Globus pallidus (tissue), 1 donor: ENCODE measurements at regions not wholly inside any gene's neighbourhood (a gene's known extent, or its start where the extent isn't known, plus 50 kb on each side); places are given as distances from the start of the nearest gene placed in this dataset.
"Not testable (repeated sequence)": the region's sequence is repeated elsewhere in the genome, so short reads cannot be mapped to it uniquely, and the experiment has no call there.

Experiments used
- DNase-seq: peaks from one replicate; pipeline ENCODE4 v3.0.0-alpha.2; 2015; ENCODE audit warnings: low spot score

DNA sequence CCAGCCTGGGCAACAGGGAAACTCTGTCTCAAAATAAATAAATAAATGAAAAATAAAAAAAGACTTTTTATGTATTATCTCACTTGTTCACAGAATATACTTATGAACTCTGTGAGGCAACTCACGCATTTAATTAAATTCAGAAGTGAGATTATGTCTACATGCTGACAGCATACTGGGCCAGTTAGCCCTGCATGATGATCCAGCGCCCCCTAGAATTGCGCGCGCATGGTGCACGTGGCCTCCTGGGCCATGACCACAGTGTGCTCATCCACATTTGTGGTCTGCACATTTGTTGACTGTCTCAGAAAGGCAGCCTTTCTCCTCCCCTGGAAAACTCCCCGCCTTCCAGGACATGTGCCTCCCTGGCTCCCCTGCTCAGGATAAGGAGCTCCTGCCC is 64.8 kb upstream of the METTL9 start:
- not testable (repeated sequence) for DNase-seq

DNA sequence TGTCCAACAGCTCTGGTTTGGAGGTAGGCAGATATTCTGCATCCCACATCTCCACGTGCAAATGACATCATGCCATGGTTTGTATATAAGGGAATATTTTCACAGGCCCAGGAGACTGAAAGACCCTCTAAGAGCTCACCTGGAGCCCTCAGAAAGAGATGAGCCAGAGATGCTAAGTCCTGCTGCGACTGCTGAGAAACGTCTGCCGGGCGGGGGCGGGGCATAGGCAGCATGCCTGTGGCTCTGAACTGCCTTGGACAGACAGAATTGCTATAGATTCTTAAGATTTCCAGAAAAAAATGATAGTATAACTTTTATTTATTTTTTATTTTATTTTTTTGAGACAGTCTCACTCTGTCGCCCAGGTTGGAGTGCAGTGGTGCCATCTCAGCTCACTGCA is 64.2 kb upstream of the METTL9 start:
- not testable (repeated sequence) for DNase-seq

- DNase-seq = not testable (repeated sequence)
Observed at GRCh38 chr16:21536740-21537139, 62.6 kb upstream of the METTL9 start.

DNA sequence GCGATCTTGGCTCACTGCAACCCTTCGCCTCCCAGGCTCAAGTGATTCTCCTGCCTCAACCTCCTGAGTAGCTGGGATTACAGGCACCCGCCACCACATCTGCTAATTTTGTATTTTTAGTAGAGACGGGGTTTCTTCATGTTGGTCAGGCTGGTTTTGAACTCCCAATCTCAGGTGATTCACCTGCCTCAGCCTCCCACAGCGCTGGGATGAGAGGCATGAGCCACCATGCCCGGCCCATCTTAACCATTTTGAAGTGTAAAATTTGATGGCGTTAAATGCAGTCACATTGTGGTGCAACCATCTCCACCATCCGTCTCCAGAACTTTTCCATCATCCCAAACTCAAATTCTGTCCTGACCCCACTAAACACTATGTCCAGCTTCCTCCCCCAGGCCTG is 61.8 kb upstream of the METTL9 start:
- DNase-seq = not testable (repeated sequence)

DNA sequence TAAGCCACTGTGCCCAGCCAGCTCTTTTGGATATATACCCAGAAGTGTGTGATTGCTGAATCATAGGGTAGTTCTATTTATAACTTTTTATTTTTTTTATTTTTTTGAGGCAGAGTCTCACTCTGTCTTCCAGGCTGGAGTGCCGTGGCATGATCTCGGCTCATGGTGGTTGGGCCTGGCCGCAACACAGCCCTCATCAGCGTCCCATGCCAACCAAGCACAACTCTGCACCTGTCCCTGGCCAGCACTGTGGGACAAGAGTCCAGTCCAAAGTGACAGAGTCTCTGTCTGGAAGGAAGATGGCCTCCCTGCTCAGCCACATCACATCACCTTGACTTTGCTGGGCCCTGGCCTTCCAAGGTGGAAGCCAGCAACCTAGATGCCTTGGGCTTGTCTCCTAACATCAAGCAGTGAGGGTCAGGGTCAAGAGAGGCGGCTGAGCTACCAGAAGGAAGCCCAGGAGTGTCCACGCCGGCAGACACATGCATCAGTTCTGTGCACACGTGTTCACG is 60.2 kb upstream of the METTL9 start:
- DNase-seq = not testable (repeated sequence)

DNA sequence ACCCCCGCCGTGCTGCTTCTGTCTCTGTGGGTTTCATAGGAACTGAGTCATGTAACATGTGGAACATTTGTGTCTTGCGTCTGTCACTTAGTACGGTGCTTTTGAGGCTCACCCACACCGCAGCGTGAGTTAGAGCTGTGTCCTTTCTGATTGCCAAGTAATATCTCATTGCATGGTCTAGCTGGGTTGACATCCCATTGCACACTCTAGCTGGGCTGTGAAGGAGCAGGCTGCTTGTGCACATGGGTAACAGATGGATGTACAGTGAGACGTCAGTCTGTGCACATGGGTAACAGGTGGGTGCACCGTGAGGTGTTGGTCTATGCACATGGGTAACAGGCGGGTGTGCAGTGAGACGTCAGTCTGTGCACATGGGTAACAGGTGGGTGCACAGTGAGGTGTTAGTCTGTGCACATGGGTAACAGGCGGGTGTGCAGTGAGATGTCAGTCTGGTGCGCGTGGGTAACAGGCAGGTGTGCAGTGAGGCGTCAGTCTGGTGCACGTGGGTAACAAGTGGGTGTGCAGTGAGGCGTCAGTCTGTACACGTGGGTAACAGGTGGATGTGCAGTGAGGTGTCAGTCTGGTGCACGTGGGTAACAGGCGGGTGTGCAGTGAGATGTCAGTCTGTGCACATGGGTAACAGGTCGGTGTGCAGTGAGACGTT is 58.5 kb upstream of the METTL9 start:
- not testable (repeated sequence) for DNase-seq

DNA sequence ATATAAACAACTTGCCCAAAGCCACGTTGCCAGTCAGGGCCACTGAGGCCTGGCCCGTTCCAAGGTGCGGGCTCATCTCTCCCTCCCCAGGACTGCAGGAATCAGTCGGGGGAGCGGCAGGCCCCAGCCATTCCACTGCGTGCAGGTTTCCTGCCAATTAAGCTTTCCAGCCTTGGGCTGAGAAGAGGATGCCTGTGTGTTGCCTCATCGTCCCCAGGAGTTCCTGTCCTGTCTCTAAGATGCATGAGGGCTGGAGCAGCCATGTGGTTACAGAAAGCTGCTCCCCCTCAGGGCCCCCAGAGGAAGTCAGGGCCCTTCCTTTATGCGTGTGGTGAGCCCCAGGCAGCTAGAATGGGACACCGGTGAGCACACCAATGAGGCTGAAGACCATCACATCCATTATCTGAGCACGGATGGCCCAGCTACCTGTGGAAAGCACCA is 57.7 kb upstream of the METTL9 start:
- DNase-seq = not testable (repeated sequence)

- DNase-seq = not testable (repeated sequence)
Observed at GRCh38 chr16:21542075-21542474, 57.3 kb upstream of the METTL9 start.

GRCh38 chr16:21542491-21543124 is 56.8 kb upstream of the METTL9 start:
- not testable (repeated sequence) for DNase-seq

- DNase-seq = not testable (repeated sequence)
Observed at GRCh38 chr16:21543151-21543836, 56.1 kb upstream of the METTL9 start.

DNA sequence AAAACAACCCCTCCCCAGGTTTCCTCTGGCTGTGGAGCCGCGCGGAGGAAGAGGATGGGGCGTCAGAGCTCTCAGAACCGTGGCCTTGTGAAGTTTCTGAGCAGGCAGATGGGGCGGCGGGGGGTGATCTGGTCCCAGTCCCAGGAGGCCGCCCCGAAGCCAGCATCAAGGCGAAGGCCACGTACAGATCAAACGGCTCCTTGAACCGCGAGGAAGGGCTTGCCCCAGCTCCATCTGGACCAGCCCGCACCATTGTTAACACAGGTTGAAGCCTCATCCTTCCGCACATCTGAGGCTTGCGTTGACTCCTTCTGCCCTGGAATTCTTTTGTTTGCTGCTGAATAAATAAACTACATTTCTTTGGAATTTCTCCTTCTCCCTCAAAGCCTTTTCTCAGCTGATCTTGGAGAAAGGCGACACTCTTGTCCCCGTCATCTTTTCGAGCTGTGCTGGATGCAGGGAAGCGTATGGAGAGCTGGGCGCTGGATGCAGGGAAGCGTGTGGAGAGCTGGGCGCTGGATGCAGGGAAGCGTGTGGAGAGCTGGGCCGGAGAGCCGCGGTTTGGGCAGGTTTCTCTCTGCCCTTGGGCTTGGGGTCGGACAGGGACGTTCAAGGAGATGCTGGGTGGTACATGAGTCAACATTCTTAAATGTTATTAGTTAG is 53.6 kb upstream of the METTL9 start:
- DNase-seq = not testable (repeated sequence)

DNA sequence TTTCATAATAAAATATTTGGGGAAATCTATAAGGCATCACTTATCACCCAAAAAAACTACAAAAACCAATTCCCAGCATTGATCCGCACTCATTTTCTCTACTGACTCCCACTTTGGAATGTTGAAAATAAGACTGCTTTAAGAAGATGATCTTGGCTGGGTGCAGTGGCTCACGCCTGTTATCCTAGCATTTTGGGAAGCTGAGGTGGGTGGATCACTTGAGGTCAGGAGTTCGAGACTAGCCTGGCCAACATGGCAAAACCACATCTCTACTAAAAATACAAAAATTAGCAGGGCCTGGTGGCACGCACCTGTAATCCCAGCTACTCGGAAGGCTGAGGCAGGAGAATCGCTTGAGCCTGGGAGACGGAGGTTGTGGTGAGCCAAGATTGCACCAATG is 50.0 kb upstream of the METTL9 start:
- not testable (repeated sequence) for DNase-seq
